A673 (cell line): ENCODE measurements at regions not wholly inside any gene's neighbourhood (a gene's known extent, or its start where the extent isn't known, plus 50 kb on each side); places are given as distances from the start of the nearest gene placed in this dataset.
"Not testable (repeated sequence)": the region's sequence is repeated elsewhere in the genome, so short reads cannot be mapped to it uniquely, and the experiment has no call there.

Experiments used
- BruUV-seq: library from RNA; stranded (reverse); fragments of 400-500 nt; replicated peaks from 2 replicates; lab custom pipeline; 2021; lab: Mats Ljungman, UMichigan
- CTCF ChIA-PET: fragments of 300-600 bp; sonication (Branson Sonifier 250); formaldehyde crosslinking; loops from one replicate; lab custom pipeline; 2022; ENCODE audit warnings: antibody characterized with exemption; lab: Charles Lee
- POLR2A ChIA-PET: fragments of 300-600 bp; sonication (Branson Sonifier 250); formaldehyde crosslinking; loops from one replicate; lab custom pipeline; 2022; ENCODE audit warnings: antibody characterized with exemption; ENCODE audit not compliant: low non-redundant PET; lab: Charles Lee
- DNase-seq: peaks from one replicate; pipeline ENCODE4 v3.0.0-alpha.2; 2015; ENCODE audit warnings: low spot score
- H3K27ac ChIP-seq: fragments of 200-600 bp; sonication (generic); 2 replicates; pipeline ENCODE4 v1.5.1; 2016; ENCODE audit warnings: mixed run types, low read depth, mild to moderate bottlenecking, mixed read lengths, antibody characterized with exemption, low read length; ENCODE audit not compliant: poor library complexity, severe bottlenecking
- H3K27me3 ChIP-seq: fragments of 200-600 bp; sonication (generic); replicated peaks from 2 replicates; pipeline ENCODE4 v1.6.1; 2017; ENCODE audit warnings: mixed run types, low read depth, mild to moderate bottlenecking, mixed read lengths, antibody characterized with exemption, low read length; ENCODE audit not compliant: insufficient read depth, poor library complexity
- H3K36me3 ChIP-seq: fragments of 200-600 bp; sonication (generic); 2 replicates; pipeline ENCODE4 v1.6.1; 2016; ENCODE audit warnings: mixed run types, mild to moderate bottlenecking, mixed read lengths, antibody characterized with exemption, low read length; ENCODE audit not compliant: insufficient read depth, poor library complexity, severe bottlenecking
- H3K4me1 ChIP-seq: fragments of 200-600 bp; sonication (generic); 2 replicates; pipeline ENCODE4 v1.6.1; 2017; ENCODE audit warnings: mixed run types, mild to moderate bottlenecking, mixed read lengths, antibody characterized with exemption, low read length; ENCODE audit not compliant: insufficient read depth, poor library complexity, severe bottlenecking
- H3K4me3 ChIP-seq: fragments of 200-600 bp; sonication (generic); 2 replicates; pipeline ENCODE4 v1.5.1; 2016; ENCODE audit warnings: low read depth, mixed run types, mild to moderate bottlenecking, mixed read lengths, low read length; ENCODE audit not compliant: poor library complexity, severe bottlenecking
- H3K9me3 ChIP-seq: fragments of 200-600 bp; sonication (generic); 2 replicates; pipeline ENCODE4 v1.6.1; 2016; ENCODE audit warnings: mixed run types, low read depth, mild to moderate bottlenecking, mixed read lengths, antibody characterized with exemption, low read length; ENCODE audit not compliant: poor library complexity, severe bottlenecking
- CTCF ChIP-seq: fragments of 300-800, 200-600 bp; sonication (generic); conservative IDR thresholded peaks from 2 replicates; pipeline ENCODE4 v1.5.1; 2017; ENCODE audit warnings: low read depth, mild to moderate bottlenecking, antibody characterized with exemption, low read length, moderate library complexity, mixed read lengths
- EZH2 ChIP-seq: fragments of 200-600 bp; sonication (generic); IDR thresholded peaks from 2 replicates; pipeline ENCODE4 v1.6.1; 2017; ENCODE audit warnings: borderline replicate concordance, low read depth, mild to moderate bottlenecking, mixed read lengths, antibody characterized with exemption, low read length; ENCODE audit not compliant: poor library complexity, severe bottlenecking
- intact Hi-C: fragments of 100-400 bp; cut with micrococcal nuclease; formaldehyde crosslinking; loops from one replicate; pipeline ENCODE4 v1.10.0; 2022; ENCODE audit not compliant: unreplicated experiment

GRCh38 chr12:114809097-114809496 is 125.1 kb upstream of the TBX3 start:
- no peak for DNase-seq
- no TSS peak for BruUV-seq
- ChIA-PET POLR2A (no interaction called here), CTCF (no interaction called here)
- intact Hi-C loops = no loop called here
- Histone ChIP-seq H3K9me3 (peaks cover 14% of the 10 kb centered on the region), H3K27ac (no peak overlapping the region), H3K4me3 (no peak overlapping the region), H3K4me1 (no peaks in the 10 kb centered on the region), H3K36me3 (no peaks in the 10 kb centered on the region), H3K27me3 (no peaks in the 10 kb centered on the region)
- TF ChIP-seq EZH2 (no peak), CTCF (no peak)

GRCh38 chr12:114801381-114801780 is 117.4 kb upstream of the TBX3 start:
- H3K4me3 ChIP-seq, BruUV-seq, intact Hi-C loops, CTCF ChIA-PET, DNase-seq, H3K4me1 ChIP-seq, H3K36me3 ChIP-seq, H3K27me3 ChIP-seq, H3K27ac ChIP-seq, H3K9me3 ChIP-seq, POLR2A ChIA-PET: not testable (repeated sequence)

GRCh38 chr12:114800566-114800965 is 116.6 kb upstream of the TBX3 start:
- intact Hi-C loops, H3K27ac ChIP-seq, BruUV-seq, POLR2A ChIA-PET, H3K4me1 ChIP-seq, H3K36me3 ChIP-seq, DNase-seq, H3K9me3 ChIP-seq, H3K4me3 ChIP-seq, CTCF ChIA-PET, H3K27me3 ChIP-seq: not testable (repeated sequence)

GRCh38 chr12:114799574-114800487 is 115.9 kb upstream of the TBX3 start:
- POLR2A ChIA-PET = no interaction called here
- no peak for DNase-seq
- no peaks in the 10 kb centered on the region for H3K9me3 ChIP-seq
- no peaks in the 10 kb centered on the region for H3K27me3 ChIP-seq
- no peak overlapping the region for H3K27ac ChIP-seq
- H3K36me3 ChIP-seq = no peaks in the 10 kb centered on the region
- no TSS peak for BruUV-seq
- intact Hi-C loops = no loop called here
- no peak for TF ChIP-seq EZH2
- no peak for TF ChIP-seq CTCF
- H3K4me1 ChIP-seq = no peaks in the 10 kb centered on the region
- H3K4me3 ChIP-seq = no peak overlapping the region
- CTCF ChIA-PET = interaction anchor here (0.7 kb wide), 1 partner anchor 1115 kb away, joined by 3 read pairs; no protein-coding TSS in a partner anchor
